GM12874 (cell line): ENCODE measurements at regions not wholly inside any gene's neighbourhood (a gene's known extent, or its start where the extent isn't known, plus 50 kb on each side); places are given as distances from the start of the nearest gene placed in this dataset.

Source experiments
- TF ChIP-seq, protein P1 (sequence below): IDR thresholded peaks from 2 replicates; pipeline ENCODE4 v1.5.1; 2011; ENCODE audit warnings: low read depth, mild to moderate bottlenecking, control low read depth, low read length, moderate library complexity; ENCODE audit not compliant: insufficient read depth

DNA sequence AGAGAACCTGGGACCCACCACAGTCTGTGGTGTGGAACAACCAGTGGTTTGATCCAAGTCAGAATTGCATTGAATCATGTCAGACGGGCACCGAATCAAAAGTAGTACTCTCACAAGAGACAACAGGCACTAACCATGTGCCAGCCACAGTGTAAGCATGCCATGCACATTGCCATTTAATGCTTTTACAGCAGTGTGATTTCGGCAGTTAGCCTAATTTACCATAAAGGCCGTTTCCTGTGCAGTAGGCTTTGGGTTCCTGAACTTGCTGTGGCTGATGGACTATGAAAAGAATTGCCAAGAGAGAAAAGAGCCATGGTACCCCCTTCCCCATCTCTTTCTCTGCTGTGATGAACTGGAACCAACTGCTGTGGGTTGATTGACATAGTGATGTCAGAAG lies 540.6 kb downstream of the EBF1 start:
- TF ChIP-seq, protein P1, sequence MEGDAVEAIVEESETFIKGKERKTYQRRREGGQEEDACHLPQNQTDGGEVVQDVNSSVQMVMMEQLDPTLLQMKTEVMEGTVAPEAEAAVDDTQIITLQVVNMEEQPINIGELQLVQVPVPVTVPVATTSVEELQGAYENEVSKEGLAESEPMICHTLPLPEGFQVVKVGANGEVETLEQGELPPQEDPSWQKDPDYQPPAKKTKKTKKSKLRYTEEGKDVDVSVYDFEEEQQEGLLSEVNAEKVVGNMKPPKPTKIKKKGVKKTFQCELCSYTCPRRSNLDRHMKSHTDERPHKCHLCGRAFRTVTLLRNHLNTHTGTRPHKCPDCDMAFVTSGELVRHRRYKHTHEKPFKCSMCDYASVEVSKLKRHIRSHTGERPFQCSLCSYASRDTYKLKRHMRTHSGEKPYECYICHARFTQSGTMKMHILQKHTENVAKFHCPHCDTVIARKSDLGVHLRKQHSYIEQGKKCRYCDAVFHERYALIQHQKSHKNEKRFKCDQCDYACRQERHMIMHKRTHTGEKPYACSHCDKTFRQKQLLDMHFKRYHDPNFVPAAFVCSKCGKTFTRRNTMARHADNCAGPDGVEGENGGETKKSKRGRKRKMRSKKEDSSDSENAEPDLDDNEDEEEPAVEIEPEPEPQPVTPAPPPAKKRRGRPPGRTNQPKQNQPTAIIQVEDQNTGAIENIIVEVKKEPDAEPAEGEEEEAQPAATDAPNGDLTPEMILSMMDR: no peak

DNA sequence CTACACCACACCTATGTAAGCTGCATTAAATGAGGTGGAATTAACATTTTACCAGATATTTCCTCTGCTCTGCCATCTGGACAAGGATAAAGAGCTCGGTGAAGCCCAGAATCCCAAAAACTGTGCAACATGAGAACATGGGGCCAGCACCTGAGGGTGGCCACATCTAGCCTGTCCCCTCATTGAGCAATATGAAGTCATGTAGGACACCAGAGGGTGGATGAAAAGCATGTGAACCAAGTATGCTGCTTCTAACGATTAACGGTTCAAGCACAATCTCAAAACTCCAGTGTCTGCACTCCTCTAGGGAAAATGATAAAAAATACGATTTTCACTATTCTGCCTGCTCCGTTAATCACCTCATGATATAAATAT lies 545.8 kb downstream of the EBF1 start:
- TF ChIP-seq, protein P1: no peak

DNA sequence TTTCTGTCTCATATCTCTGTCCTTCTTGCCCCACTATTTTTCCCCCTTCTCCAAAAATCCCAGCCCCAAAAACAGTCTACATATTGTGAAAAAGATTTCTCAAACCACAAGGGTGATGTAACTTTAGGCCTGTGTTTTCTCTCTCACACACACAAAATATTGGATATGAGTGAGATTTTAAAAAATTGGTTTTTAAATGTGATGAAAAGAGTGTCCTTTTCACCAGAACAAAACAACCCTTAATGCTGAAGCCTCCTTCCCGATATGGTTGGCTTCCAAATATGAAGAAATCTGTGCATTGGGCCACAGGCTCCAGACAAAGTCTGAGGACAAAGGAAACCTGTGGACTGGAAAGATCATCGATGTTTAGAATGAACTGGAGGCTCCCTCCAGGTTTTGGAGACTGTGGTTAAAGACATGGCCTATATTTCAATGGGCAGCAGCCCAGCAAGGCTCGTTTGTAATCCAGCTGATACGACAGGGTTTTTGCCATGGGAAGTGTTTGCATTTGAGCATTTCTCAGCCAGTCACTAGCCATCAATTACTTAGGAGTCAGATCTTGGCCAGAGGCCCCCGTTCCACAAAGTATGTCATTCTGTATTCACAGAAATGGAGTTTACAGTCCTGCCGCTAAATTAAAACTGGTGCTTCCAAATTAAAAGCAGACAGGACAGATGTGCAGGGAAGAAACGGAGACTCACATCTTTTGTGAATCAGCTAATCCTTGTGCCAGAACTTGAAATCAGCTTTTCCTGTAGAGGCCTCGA lies 546.3 kb downstream of the EBF1 start:
- TF ChIP-seq, protein P1: no peak

DNA sequence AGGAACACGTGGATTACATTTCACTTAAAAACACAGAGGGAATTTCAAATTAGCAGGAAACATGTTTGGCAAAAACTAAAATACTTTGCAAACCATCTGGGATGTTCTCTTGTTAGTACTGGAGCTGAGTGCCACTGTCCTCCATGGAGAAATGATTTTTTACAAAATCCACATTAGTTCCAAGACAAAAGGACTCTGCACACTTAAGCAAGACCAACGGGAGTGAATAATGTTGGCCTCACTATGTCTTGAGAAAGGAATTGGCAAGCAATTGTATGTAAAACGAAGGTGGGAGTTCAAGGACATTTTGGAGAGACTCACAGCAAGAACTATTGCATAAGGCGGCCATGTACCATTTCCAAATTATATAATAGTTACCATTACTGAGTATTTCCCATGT lies 547.5 kb downstream of the EBF1 start:
- TF ChIP-seq, protein P1: no peak

DNA sequence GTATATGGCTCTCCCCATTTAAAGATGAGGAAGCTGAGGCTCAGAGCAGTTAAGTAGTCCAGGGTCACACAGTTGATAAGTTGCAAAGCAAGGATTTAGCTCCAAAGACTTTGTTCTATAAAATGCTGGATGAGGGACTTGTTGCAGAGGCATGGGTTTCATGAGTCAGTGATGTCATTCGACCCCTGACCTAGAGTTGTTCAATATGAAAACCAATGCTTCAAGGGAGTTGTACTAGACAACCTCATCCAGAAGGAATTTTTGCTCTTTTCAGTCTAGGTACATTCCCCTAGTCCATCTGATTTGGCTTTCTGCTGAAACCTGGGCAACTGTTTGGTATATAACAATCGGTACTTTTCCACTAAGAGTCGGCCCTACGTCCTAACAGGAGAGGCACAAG lies 550.4 kb downstream of the EBF1 start:
- TF ChIP-seq, protein P1: no peak

DNA sequence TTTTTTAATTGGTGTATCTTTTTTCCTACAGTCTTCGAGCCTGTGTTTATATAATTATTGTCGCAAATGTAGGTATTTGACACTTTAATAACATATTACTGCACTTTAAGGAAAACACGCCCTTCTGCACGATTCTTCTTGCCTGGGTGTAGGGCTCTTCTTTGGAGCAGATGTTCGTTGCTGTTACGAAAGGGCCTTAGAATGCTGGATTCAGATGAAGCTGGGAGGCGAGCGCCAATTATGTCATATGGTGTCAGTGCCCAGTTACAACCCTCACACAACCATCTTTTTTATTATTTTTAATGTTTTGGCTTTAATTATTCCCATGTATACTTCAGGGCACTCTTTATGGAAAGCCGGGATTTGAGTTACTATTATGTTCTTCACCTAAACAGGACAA lies 553.0 kb downstream of the EBF1 start:
- TF ChIP-seq, protein P1: no peak

DNA sequence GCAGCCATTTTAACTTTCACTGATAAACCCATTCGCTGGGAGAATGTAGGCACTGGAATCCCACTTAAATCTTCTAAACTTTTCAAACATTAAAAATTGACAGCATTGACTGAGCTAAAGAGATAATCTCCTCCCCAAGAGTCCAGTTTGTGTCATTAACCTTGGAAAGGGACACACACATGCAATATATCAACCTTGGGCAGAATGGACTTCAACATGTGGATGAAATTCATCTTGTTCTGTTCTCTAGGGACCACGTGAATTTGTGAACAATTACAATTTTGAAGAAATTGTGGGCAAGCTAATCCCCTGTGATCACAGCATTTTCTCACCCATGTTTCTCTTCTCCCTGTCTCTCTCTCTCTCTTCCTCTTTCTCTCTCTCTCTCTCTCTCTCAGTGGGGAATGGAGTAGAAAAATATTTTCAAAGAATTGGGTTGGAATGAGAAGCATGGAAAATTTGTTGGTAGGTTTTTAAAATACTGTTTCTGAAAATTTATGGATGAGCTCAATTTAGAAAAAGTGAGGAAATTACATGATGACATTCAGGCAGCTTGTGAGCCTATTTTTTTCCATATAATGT lies 553.7 kb downstream of the EBF1 start:
- TF ChIP-seq, protein P1: no peak
